ENCODE measurements at regions not wholly inside any gene's neighbourhood (a gene's known extent, or its start where the extent isn't known, plus 50 kb on each side); places are given as distances from the start of the nearest gene placed in this dataset. TPM values are rescaled to one million over a fixed set of nuclear protein-coding genes. Genes with fewer than 3 reads are reported as not detected.
"Not testable (repeated sequence)": the region's sequence is repeated elsewhere in the genome, so short reads cannot be mapped to it uniquely, and the experiment has no call there.

DNA sequence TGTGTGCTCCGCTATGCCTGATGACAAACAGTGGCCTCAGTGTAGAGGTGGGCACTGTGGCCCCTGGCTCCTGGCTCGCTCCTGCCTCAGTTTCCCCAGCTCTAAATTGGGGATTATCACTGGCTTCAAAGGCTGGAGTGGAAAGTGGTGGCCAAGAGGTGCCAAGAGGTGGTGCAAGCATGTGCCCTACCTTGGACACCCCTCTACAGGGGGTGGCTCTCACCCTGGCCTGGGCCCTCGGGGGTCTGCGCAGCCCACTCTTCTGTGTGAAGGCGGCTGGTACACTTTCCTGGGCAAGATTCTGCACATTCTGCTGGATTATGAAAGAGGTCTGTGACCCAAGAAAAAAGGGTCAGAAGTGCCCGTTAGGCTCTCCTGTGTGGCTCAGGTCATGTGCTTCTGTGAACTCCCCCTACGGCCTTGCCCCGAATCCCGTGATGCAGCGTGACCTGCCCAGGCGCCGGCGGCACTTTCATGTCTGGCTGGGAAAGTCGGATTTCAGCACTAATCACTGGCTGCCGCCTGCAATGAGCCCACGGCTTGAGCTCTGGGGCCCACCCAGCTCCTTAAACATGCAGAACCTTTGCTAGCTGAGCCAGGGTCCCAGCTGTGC, 57.3 kb upstream of the SPN start:
- DNase-seq (ENCODE audit: low spot score in 2 of 2); H3K27me3 ChIP-seq; H3K36me3 ChIP-seq; H3K4me1 ChIP-seq; H3K27ac ChIP-seq; H3K9me3 ChIP-seq; H3K4me3 ChIP-seq: not testable (repeated sequence)
- 63 to 70% methylated on average over 13 to 16 of the region's 16 CpGs for WGBS, 2 donors

DNA sequence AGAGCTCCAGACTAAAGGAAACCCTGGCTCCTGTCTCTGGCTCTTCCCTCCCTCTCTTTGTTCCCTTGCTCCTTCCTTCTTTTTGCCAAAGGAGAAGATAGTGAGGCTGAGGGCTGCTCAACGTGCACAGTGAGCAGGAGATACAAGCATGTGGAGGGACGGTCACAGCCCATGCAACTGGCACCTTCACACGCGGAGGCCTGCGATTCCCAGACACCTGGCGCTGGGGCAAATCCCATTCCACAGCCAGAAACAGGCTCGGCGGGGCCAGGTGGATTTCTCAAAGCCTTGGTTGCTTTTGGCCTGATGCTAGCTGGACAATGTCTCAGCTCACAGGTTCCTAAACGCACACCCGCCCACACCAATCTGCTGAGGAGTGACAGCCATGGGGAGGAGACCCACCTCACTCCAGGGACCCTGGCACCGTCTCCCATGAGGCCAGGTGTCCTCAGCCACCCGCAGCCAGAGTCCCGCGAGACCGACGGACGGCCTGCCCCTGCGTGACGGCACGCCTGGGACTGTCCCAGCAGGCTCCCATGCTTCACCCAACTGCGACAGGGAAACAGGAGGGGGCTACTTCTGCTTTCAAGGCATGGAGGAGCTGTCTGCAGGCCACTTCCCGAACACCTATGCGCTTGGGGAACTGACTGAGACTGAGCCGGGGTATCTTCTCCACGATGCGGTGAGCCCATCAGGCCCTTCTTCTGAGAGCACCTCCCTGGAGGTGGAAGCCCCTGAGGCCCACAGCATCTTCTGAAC, 56.2 kb upstream of the SPN start:
- not testable (repeated sequence) for H3K27ac ChIP-seq; H3K9me3 ChIP-seq; DNase-seq (ENCODE audit: low spot score in 2 of 2); H3K4me3 ChIP-seq; H3K36me3 ChIP-seq; H3K27me3 ChIP-seq
- peaks cover 0 to 12% (median 7%) of the 10 kb centered on the region in 4 donors for H3K4me1 ChIP-seq
- 78 to 84% methylated on average over 4 to 26 of the region's 26 CpGs for WGBS, 2 donors

DNA sequence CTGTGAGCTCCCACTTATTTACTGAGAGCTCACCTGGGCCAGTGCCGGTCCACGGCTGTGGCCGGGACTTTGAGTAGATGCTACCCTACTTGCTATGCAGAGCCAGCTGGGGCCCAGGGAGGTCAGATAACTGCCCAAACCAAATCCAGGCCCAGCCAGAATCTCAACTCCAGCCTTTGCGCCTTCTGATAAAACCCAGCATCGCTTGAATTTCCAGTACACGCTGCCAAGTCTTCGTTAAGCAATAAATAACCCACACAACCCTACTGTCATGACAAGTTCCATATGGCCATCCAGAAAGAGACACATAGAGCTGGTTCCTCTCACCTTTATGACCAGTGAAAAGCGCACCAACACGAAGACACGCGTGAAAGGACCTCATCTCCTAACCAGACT, 55.6 kb upstream of the SPN start:
- H3K27ac ChIP-seq; H3K36me3 ChIP-seq; DNase-seq (ENCODE audit: low spot score in 2 of 2); H3K9me3 ChIP-seq; H3K4me3 ChIP-seq; H3K27me3 ChIP-seq: not testable (repeated sequence)
- WGBS, 2 donors, result 83 to 94% methylated on average over 11 of the region's 11 CpGs
- H3K4me1 ChIP-seq, result peaks cover 0 to 13% (median 7%) of the 10 kb centered on the region in 4 donors

DNA sequence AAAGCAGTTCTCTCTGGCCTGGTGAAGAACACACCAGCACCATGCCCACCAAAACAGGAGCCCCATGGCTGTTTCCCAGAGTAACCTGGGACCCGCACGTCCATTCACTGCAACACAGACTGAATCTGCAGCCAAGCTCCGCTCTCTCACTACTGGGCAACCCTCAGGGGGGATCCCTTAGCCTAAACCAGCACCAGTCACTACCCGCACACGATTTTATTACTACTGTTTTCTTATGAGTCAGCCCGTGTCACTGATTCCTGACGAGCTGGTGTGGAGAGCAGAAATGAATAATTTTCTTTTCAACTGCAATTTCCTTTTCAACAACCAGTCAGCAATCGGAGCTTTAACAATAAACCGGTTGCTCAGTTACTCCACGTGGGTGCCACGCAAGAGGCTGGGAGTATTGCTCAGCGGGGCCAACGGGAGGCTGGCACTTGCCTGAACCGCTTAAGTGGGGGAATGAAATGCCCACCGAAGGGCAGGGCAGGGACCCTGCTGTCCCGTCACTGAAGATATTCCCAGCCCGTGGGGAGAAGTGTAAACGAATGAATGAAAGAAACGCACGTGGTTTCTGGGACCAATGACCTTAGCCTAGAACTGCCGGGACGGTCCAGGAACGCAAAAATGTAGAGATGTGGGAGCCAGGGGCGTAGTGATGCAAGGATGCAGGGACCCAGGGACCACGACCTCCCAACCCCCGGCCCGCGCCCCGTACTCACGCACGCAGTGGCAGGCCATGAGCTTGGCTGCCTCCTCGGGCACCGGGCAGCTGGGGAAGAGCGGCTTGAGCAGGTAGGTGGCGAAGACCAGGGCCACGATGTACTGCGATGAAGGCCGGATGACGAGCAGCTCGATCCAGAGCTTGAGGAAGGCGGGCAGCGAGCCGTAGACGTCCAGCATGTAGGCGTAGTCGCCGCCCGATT, 50.4 kb upstream of the SPN start:
- DNase-seq (ENCODE audit: low spot score in 2 of 2), result not testable (repeated sequence)

More for the DNA sequence above, 50.4 kb upstream of the SPN start:
- peak overlapping the region; percentile 51 to 72 (median 60) for H3K4me3 ChIP-seq
- not testable (repeated sequence) for H3K27me3 ChIP-seq, H3K9me3 ChIP-seq, H3K36me3 ChIP-seq
- H3K4me1 ChIP-seq, result peaks cover 0 to 14% (median 4%) of the 10 kb centered on the region in 4 donors
- peak overlapping the region in 3 of 4 donors; percentile 58 to 74 (median 70) for H3K27ac ChIP-seq
- 1 to 4% methylated on average over 18 to 26 of the region's 48 CpGs for WGBS, 2 donors

Small RNA genes lying in the stretch of these regions (small RNA-seq; reads per million reads assigned to genes)
- not detected for gene MIR3680-2
